Naive thymus-derived CD8-positive, alpha-beta T cell (primary cell): ENCODE measurements at regions not wholly inside any gene's neighbourhood (a gene's known extent, or its start where the extent isn't known, plus 50 kb on each side); places are given as distances from the start of the nearest gene placed in this dataset.

ENCODE experiments used
- ATAC-seq, 2 donors: fragments of 150-1000 bp; cut with Tn5 transposase in 1 of 2; sonication (Bioruptor Pico), chemical (Tn5 transposase) in 1 of 2; 1 replicate in 1 of 2; 2 replicates in 1 of 2; pipeline ENCODE4 v1.10.0; 2021; ENCODE audit warnings: mild to moderate bottlenecking in 2 of 2, moderate library complexity in 2 of 2
- POLR2A ChIA-PET: fragments of 350-600 bp; sonication (Branson Sonifier 250); formaldehyde crosslinking; loops from one replicate; lab custom pipeline; 2021; ENCODE audit warnings: antibody characterized with exemption; lab: Charles Lee
- DNase-seq, 10 donors: peaks; one replicate each; pipeline versions ENCODE4 v3.0.0 to v3.0.0-alpha.2; 2020 to 2022
- H3K27ac Mint-ChIP-seq, 10 donors: one replicate each; pipeline ENCODE4 v1.8.0; 2020 to 2022; ENCODE audit warnings: mild to moderate bottlenecking in 10 of 10, mixed read lengths in 10 of 10, moderate library complexity in 4 of 10, inconsistent platforms in 1 of 10
- H3K27me3 Mint-ChIP-seq, 5 donors: one replicate each; pipeline ENCODE4 v1.8.0; 2021 to 2022; ENCODE audit warnings: mixed read lengths in 5 of 5
- H3K36me3 Mint-ChIP-seq, 3 donors: one replicate each; pipeline ENCODE4 v1.8.0; 2020 to 2022; ENCODE audit warnings: mixed read lengths in 3 of 3, mild to moderate bottlenecking in 2 of 3, inconsistent platforms in 1 of 3
- H3K4me1 Mint-ChIP-seq, 4 donors: one replicate each; pipeline ENCODE4 v1.8.0; 2021 to 2022; ENCODE audit warnings: mixed read lengths in 4 of 4
- H3K4me3 Mint-ChIP-seq, 10 donors: one replicate each; pipeline ENCODE4 v1.8.0; 2020 to 2022; ENCODE audit warnings: mild to moderate bottlenecking in 10 of 10, mixed read lengths in 10 of 10, moderate library complexity in 6 of 10, inconsistent platforms in 1 of 10
- H3K9me3 Mint-ChIP-seq, 9 donors: one replicate each; pipeline ENCODE4 v1.8.0; 2020 to 2022; ENCODE audit warnings: mixed read lengths in 9 of 9, mild to moderate bottlenecking in 3 of 9, inconsistent platforms in 1 of 9, moderate library complexity in 1 of 9

DNA sequence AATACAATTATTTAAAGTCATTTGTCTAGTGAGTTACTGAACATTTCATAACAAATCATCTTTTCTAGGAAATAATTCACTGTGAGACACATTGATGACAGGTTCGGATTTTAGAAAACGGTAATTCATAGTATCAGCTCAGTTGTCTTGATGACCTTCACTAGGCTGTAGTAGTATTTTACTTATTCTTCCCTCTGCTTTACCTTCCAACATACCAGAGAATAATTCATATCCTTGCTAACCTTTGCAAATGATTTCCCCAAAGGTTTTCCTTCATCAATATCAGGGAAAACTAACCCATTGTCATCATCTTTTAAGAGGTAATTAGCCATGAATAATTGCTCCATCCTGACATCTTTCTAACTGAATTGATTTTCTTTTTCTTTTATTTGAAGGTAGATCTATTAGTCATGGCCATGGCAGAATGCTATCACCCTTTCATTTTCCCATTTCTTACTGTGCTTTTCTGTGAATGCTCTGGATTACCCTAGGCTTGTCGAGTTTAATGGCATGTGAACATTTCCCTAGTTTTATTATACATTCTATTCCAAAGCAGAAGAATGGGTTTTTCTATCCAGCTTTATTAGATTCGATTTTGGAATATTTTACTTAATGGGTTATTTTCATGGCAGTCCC is 299.2 kb downstream of the OLFM4 start:
- POLR2A ChIA-PET: no interaction called here
- H3K27ac Mint-ChIP-seq: no peak overlapping the region
- ATAC-seq (no peak), DNase-seq (no peak)
- H3K4me3 Mint-ChIP-seq: no peak overlapping the region
- H3K4me1 Mint-ChIP-seq: no peaks in the 10 kb centered on the region
- no peaks in the 10 kb centered on the region for H3K27me3 Mint-ChIP-seq
- H3K9me3 Mint-ChIP-seq: peaks cover 0 to 20% (median 3%) of the 10 kb centered on the region in 9 donors
- no peaks in the 10 kb centered on the region for H3K36me3 Mint-ChIP-seq

DNA sequence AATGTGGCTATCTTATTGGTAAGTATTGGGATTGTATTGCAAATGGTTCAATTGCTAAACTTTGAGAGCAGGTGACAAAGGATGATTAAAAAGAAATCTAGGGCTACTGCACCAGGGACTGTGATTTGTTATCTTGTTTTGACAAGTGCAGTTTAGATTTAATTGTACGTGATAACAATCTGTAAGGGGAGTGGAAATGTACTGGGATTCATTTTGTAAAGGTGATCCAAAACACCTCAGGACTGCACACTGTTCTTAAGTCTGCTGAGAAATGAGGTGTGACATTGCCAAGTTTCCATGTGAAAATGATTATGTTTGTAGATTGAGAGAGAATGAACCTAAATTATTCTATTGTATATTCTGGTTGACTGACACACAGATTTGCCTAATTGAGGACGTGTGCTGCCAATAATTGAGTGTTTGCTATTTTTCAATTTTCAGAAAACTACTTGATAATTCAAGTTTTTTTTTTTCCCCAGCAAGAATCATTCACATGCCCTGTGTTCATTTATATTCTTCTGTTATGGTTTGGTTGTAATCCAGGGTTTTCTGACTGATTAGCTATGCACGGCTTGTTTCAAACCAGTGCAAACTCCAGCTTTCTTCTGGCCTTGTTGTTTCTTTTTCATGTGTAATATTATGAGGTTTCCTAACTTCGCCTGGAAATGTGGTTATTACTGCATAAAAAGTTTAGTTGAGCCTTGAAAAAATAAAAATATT is 308.0 kb downstream of the OLFM4 start:
- H3K36me3 Mint-ChIP-seq: no peaks in the 10 kb centered on the region

DNA sequence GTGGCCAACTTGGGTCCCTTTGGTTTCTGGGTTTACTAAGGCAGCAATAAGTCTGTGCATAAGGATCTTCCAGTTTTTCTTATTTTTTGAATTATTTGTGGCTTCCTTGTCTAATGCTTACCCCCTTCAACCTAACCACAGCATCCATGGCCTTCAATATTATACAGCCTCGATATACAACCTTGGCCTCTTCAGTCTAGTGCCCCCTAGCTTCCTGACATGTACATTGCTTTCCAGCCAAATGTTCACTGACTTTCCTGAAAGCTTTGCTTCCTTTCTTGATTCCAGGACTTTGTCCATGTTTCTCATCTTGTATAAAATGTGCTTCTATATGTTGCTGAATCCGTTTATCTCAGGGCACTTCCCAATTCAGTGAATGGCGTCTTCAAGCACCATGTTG is 310.1 kb downstream of the OLFM4 start:
- no peaks in the 10 kb centered on the region for H3K36me3 Mint-ChIP-seq
- ATAC-seq: no peak
- H3K9me3 Mint-ChIP-seq: peaks cover 0 to 22% (median 0%) of the 10 kb centered on the region in 9 donors
- no peak overlapping the region for H3K4me3 Mint-ChIP-seq
- H3K27ac Mint-ChIP-seq: no peak overlapping the region
- H3K4me1 Mint-ChIP-seq: no peaks in the 10 kb centered on the region
- no peak for DNase-seq
- H3K27me3 Mint-ChIP-seq: no peaks in the 10 kb centered on the region
- POLR2A ChIA-PET: no interaction called here

More for the DNA sequence above, 308.0 kb downstream of the OLFM4 start:
- Mint-ChIP-seq H3K4me3 (no peak overlapping the region), H3K27me3 (no peaks in the 10 kb centered on the region), H3K4me1 (no peaks in the 10 kb centered on the region), H3K27ac (no peak overlapping the region), H3K9me3 (peaks cover 0 to 17% (median 0%) of the 10 kb centered on the region in 9 donors)
- DNase-seq: no peak
- ATAC-seq: no peak
- POLR2A ChIA-PET: no interaction called here

DNA sequence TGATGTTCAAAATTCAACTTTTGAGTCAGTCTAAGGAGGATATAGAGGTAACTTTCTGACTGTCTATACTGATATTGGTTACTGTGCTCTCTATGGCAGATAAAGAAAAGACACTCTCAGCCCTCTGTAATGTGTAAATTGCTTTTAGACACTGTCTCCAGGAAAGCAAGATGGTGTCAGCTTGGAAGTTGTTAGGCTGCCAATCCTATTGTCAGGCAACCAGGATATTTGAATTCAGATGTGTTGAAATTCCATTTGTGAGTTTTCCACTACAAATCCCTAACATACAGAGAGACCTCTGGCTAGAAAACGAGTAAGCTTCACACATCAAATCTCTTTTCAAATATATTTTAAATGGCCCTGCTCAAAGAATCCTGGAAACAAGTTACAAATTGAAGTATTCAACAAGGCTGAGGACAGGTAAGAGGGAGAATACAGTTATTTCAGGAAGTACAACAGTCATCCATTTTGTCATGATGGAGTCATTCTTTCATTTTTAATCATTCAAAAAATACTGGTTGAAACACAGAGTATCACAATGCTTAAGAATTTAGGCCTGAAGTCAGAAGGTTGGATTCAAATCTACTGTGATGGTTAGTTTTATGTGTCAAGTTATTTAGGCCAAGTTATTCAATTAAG is 312.0 kb downstream of the OLFM4 start:
- peaks cover 0 to 22% (median 0%) of the 10 kb centered on the region in 9 donors for H3K9me3 Mint-ChIP-seq
- no peak for DNase-seq
- H3K27ac Mint-ChIP-seq: no peak overlapping the region
- peak overlapping the region in 1 of 10 donors; percentile 4 for H3K4me3 Mint-ChIP-seq
- no peaks in the 10 kb centered on the region for H3K27me3 Mint-ChIP-seq
- ATAC-seq: no peak
- no peaks in the 10 kb centered on the region for H3K36me3 Mint-ChIP-seq
- H3K4me1 Mint-ChIP-seq: no peaks in the 10 kb centered on the region
- POLR2A ChIA-PET: no interaction called here

DNA sequence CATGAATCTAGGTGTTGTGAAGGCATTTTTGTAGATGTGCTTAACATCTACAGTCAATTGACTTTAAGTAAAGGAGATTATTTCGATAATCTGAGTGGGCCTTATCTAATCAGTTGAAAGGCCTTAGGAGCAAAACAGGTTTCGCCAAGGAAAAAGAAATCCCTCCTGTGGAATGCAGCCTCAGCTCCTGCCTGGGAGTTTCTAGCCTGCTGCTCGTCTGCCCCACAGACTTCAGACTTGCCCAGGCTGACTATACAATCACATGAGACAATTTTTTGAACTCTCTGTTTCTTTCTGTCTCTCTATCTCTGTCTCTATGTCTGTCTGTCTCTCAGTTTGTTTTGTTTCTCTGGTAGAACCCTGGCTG is 312.5 kb downstream of the OLFM4 start:
- Mint-ChIP-seq H3K4me3 (no peak overlapping the region), H3K4me1 (no peaks in the 10 kb centered on the region), H3K27me3 (no peaks in the 10 kb centered on the region), H3K27ac (no peak overlapping the region), H3K36me3 (no peaks in the 10 kb centered on the region), H3K9me3 (peaks cover 0 to 22% (median 0%) of the 10 kb centered on the region in 9 donors)
- POLR2A ChIA-PET: no interaction called here
- ATAC-seq (no peak), DNase-seq (no peak)

DNA sequence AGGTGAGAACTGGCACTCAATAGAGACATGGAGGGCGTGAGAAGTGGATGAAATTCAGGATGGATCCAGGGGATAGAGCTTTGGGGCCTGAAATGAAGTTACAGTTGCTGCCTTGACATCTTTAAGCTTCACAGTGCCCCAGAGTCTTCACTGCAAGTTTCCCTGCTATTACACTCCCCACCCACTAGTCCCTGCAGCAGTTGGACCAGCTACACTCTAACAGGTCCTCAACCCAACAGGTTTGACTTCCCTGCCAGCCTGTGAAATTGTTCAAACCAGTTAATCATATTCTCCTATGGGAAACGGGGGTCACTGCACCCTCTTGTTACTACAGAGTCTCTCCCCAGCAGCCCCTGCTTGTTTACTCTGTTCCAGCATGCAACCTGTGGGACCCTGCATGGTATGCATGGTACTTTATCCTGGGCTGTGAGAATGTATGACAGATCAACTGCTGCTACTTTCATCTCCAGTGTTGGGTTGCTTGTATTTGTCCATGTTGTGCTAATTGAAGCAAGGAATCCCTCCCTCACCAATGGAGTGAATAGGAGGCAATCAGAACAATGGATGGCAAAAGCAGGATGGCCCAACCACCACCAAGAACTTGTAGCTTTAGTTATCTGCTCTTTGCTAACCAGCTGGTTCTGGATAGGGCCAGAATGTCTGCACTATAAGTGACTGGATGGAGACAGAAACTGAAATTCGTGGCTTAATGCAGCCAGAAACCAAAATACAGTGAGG is 314.2 kb downstream of the OLFM4 start:
- ATAC-seq (no peak), DNase-seq (no peak)
- POLR2A ChIA-PET: no interaction called here
- H3K9me3 Mint-ChIP-seq: peaks cover 0 to 31% (median 0%) of the 10 kb centered on the region in 9 donors
- no peak overlapping the region for H3K27ac Mint-ChIP-seq
- no peak overlapping the region for H3K4me3 Mint-ChIP-seq
- H3K36me3 Mint-ChIP-seq: no peaks in the 10 kb centered on the region
- H3K4me1 Mint-ChIP-seq: no peaks in the 10 kb centered on the region
- H3K27me3 Mint-ChIP-seq: no peaks in the 10 kb centered on the region

DNA sequence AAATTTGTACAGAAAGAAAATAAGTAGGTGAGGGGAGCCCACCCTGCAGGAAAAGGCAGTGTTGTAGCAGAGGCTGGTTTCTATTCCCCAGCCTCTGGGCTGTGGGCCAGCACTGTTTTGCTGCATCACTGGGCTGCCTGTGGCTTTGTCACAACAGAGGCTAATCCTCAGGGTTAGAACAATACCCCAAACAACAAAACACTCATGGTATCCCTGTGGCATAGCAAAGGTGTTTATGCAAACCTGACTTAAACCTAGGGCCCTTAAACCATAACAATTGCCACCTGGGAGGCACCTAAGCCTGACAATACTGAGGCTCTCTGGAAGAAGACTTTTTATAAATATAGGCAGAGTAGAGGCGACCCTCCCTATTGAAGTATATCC is 314.7 kb downstream of the OLFM4 start:
- no peaks in the 10 kb centered on the region for H3K36me3 Mint-ChIP-seq
- POLR2A ChIA-PET: no interaction called here
- no peaks in the 10 kb centered on the region for H3K4me1 Mint-ChIP-seq
- no peak overlapping the region for H3K27ac Mint-ChIP-seq
- no peaks in the 10 kb centered on the region for H3K27me3 Mint-ChIP-seq
- peaks cover 0 to 31% (median 0%) of the 10 kb centered on the region in 9 donors for H3K9me3 Mint-ChIP-seq
- ATAC-seq (no peak), DNase-seq (no peak)
- H3K4me3 Mint-ChIP-seq: no peak overlapping the region

DNA sequence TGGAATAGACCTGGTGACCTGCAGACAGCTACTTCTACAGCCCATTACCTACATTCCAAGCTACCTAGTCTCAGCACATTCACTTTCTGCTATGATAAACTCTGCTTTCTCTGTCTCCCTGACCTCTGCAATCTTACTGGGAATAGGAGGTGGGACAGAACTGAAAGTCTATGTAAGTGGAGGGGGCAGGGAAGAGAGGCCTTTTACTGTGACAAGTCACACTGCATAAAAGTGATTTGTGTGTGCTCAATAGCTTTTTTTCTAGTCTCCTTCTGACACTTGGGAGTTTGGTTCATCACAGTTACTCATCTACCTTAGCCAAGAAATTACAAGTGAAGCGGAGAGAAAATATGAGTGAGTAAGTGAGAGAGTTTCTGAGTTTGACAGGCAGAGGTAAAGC is 322.4 kb downstream of the OLFM4 start:
- H3K9me3 Mint-ChIP-seq: peaks cover 0 to 24% (median 4%) of the 10 kb centered on the region in 9 donors
- H3K27me3 Mint-ChIP-seq: peaks cover 0 to 10% (median 0%) of the 10 kb centered on the region in 5 donors
- no peak overlapping the region for H3K27ac Mint-ChIP-seq
- no peak overlapping the region for H3K4me3 Mint-ChIP-seq
- DNase-seq (no peak), ATAC-seq (no peak)
- H3K36me3 Mint-ChIP-seq: no peaks in the 10 kb centered on the region
- no peaks in the 10 kb centered on the region for H3K4me1 Mint-ChIP-seq
- POLR2A ChIA-PET: no interaction called here

DNA sequence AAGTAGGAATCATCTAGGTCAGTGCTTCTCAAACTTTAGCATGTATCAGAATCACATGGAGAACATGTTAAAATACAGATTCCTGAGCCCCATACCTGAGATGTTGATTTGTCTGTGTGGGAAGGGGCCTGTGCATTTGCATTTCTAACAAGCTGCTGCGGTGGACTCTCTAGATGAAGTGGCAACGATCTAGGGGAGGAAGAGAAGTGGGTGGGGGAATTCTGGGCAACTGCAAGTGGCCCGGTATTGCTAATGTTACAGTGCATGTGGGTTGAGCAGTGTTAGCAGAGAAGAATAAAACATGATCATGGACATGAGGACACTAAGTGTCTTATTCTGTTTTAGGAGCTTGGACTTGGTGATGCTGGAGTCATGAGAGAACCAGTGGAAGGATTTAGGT is 329.0 kb downstream of the OLFM4 start:
- peak overlapping the region in 1 of 10 donors; percentile 13 for H3K27ac Mint-ChIP-seq
- H3K36me3 Mint-ChIP-seq: no peaks in the 10 kb centered on the region
- POLR2A ChIA-PET: no interaction called here
- ATAC-seq (no peak), DNase-seq (no peak)
- H3K27me3 Mint-ChIP-seq: peaks cover 0 to 6% (median 1%) of the 10 kb centered on the region in 5 donors
- no peaks in the 10 kb centered on the region for H3K4me1 Mint-ChIP-seq
- no peak overlapping the region for H3K4me3 Mint-ChIP-seq
- peaks cover 0 to 23% (median 1%) of the 10 kb centered on the region in 9 donors for H3K9me3 Mint-ChIP-seq

DNA sequence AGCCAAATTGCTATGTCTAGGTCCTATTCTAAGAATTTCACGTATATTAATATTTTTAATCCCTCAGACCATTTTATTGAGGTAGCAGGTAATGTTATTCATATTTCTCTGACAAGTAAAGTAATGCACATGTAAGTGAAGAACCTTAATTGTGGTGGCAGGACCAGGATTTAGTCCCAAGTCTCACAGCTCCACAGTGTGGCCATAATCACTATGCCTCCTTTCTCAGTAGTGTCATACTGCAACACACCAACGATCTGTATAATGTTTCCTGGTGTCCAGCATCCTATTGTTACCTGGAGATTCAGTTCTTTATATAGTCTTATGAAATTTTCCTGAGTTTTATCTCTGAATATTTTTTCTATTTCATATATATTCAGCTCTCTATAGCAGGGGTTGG is 340.3 kb downstream of the OLFM4 start:
- no peak overlapping the region for H3K27ac Mint-ChIP-seq
- no peak overlapping the region for H3K4me3 Mint-ChIP-seq
- H3K4me1 Mint-ChIP-seq: peaks cover 0 to 2% (median 0%) of the 10 kb centered on the region in 4 donors
- ATAC-seq (no peak), DNase-seq (no peak)
- no peaks in the 10 kb centered on the region for H3K27me3 Mint-ChIP-seq
- POLR2A ChIA-PET: no interaction called here
- no peaks in the 10 kb centered on the region for H3K36me3 Mint-ChIP-seq
- H3K9me3 Mint-ChIP-seq: peaks cover 0 to 11% (median 0%) of the 10 kb centered on the region in 9 donors

DNA sequence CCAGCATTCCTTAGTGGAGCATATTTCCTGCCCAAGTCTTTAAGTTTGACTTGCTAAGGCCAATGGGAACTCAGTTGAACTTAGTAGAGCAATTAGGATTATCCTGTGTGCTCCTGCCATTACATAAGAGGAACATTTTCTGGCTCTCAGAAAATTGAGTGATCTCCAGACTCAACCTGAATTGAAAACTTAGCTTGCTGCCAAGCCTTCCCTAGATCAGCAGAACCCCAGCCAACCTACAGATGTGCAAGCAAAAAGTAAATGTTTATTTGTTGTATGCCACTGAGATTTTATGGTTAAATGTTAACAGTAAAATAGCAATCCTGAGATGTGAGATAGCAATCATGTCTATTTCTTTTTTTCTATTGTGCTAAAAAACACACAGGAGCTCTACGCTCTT is 350.9 kb downstream of the OLFM4 start:
- no peaks in the 10 kb centered on the region for H3K36me3 Mint-ChIP-seq
- ATAC-seq (no peak), DNase-seq (no peak)
- H3K9me3 Mint-ChIP-seq: peaks cover 2 to 14% (median 7%) of the 10 kb centered on the region in 9 donors
- H3K27ac Mint-ChIP-seq: no peak overlapping the region
- no peak overlapping the region for H3K4me3 Mint-ChIP-seq
- POLR2A ChIA-PET: no interaction called here
- H3K4me1 Mint-ChIP-seq: no peaks in the 10 kb centered on the region
- H3K27me3 Mint-ChIP-seq: no peaks in the 10 kb centered on the region

DNA sequence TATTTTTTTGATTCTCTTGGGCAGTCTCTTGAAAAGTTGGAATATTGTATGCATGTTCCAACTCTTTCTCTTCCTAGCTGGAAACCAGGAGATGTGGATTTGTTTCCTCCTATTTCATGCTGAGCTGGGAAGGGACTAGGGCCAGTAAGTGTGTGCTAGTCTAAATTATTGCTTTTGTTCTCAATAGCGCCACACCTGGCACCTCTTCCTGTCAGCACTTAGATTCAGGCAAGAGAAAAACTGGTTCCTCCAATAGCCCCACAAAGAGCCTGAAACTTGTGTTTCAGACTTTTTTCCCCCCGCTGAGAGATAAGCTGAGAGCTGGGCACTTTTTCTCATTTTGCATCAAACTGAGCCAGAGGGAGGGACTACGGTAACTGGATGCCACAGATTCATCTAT is 353.4 kb downstream of the OLFM4 start:
- ATAC-seq: no peak
- DNase-seq: no peak
- POLR2A ChIA-PET: no interaction called here
- no peak overlapping the region for H3K4me3 Mint-ChIP-seq
- no peaks in the 10 kb centered on the region for H3K36me3 Mint-ChIP-seq
- peaks cover 0 to 14% (median 9%) of the 10 kb centered on the region in 9 donors for H3K9me3 Mint-ChIP-seq
- no peaks in the 10 kb centered on the region for H3K4me1 Mint-ChIP-seq
- H3K27me3 Mint-ChIP-seq: peaks cover 0 to 3% (median 0%) of the 10 kb centered on the region in 5 donors
- no peak overlapping the region for H3K27ac Mint-ChIP-seq

DNA sequence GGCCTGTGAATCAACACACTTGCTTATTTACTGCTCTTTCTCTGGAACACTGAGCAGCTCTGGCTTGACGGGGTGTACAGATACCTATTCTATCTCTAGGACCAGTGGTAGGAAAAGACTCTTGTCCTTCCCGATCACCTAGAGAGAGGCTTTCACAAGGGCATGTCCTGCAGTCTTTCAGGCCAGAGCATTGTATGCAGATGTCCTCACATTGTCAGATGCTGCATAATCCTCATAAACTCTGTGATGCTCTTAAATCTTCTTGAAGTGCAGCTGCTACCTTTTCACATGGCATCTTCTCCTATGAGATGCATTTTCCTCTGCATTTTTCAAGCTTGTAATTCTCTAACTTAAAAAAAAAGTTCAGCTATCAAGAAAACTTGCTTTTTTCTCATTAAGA is 369.4 kb downstream of the OLFM4 start:
- Mint-ChIP-seq H3K27ac (no peak overlapping the region), H3K4me1 (no peaks in the 10 kb centered on the region), H3K9me3 (peaks cover 0 to 14% (median 4%) of the 10 kb centered on the region in 9 donors), H3K4me3 (no peak overlapping the region), H3K27me3 (peaks cover 0 to 3% (median 0%) of the 10 kb centered on the region in 5 donors), H3K36me3 (no peaks in the 10 kb centered on the region)
- POLR2A ChIA-PET: no interaction called here
- no peak for ATAC-seq
- DNase-seq: no peak
